Activated naive CD8-positive, alpha-beta T cell treated with anti-CD3 and anti-CD28 coated beads, Interleukin-2, amount 50 U/mL, for 24 hours (primary cell): ENCODE measurements at regions not wholly inside any gene's neighbourhood (a gene's known extent, or its start where the extent isn't known, plus 50 kb on each side); places are given as distances from the start of the nearest gene placed in this dataset.
"Not testable (repeated sequence)": the region's sequence is repeated elsewhere in the genome, so short reads cannot be mapped to it uniquely, and the experiment has no call there.

Experiments
- ATAC-seq: fragments of 150-1000 bp; cut with Tn5 transposase; one replicate; pipeline ENCODE4 v1.10.0; 2021
- DNase-seq: peaks from one replicate; pipeline ENCODE4 v3.0.0; 2021
- H3K27ac Mint-ChIP-seq: one replicate; pipeline ENCODE4 v1.8.0; 2021; ENCODE audit warnings: mild to moderate bottlenecking, mixed read lengths
- H3K27me3 Mint-ChIP-seq: one replicate; pipeline ENCODE4 v1.8.0; 2021; ENCODE audit warnings: mixed read lengths
- H3K36me3 Mint-ChIP-seq: one replicate; pipeline ENCODE4 v1.8.0; 2021; ENCODE audit warnings: low read depth, mixed read lengths
- H3K4me1 Mint-ChIP-seq: one replicate; pipeline ENCODE4 v1.8.0; 2021; ENCODE audit warnings: mixed read lengths
- H3K4me3 Mint-ChIP-seq: one replicate; pipeline ENCODE4 v1.8.0; 2021; ENCODE audit warnings: mild to moderate bottlenecking, moderate library complexity, mixed read lengths
- H3K9me3 Mint-ChIP-seq: one replicate; pipeline ENCODE4 v1.8.0; 2021; ENCODE audit warnings: mixed read lengths

DNA sequence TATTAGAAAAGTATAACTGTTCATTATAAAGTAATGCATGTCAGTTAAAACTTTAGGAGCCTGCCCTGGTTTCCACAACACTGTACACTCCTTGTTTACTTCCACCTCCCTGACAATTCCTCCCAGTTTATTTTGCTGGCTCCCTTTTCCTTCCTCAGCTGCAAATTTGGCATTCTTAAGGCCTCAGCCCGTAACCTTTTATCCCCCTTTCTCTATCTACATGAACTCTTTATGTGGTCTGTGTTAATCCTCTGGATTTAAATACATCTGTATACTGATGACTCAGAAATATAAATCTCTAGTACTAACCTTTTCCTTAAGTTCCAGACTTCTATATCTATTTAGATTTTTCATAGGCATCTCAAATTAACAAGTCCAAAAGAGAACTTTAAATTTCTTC, 143.6 kb downstream of the OTOL1 start:
- H3K36me3 Mint-ChIP-seq, result no peaks in the 10 kb centered on the region
- ATAC-seq (no peak), DNase-seq (no peak)
- no peak overlapping the region for H3K4me3 Mint-ChIP-seq
- no peaks in the 10 kb centered on the region for H3K4me1 Mint-ChIP-seq
- H3K27me3 Mint-ChIP-seq, result no peaks in the 10 kb centered on the region
- H3K27ac Mint-ChIP-seq, result no peak overlapping the region
- peaks cover 11% of the 10 kb centered on the region for H3K9me3 Mint-ChIP-seq

DNA sequence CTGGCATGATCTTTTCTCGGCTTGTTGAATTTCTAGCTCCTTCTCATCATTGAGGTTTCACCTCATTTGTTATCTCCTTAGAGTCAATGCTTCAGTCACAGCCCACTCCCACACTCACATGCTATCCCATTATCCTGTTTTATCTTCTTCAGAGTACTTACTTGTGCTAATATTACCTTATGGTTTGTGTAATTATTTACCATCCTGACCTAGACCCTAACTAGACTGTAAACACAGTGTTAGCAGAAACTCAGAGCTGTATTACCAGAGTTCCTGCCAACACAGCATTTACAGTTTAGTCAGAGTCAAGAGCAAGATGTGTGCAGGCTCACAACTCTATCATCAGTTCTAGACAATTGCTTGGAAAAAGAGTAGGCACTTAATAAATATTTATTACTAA, 144.7 kb downstream of the OTOL1 start:
- no peak for ATAC-seq
- Mint-ChIP-seq H3K27ac (no peak overlapping the region), H3K4me3 (no peak overlapping the region), H3K27me3 (no peaks in the 10 kb centered on the region), H3K36me3 (no peaks in the 10 kb centered on the region), H3K4me1 (no peaks in the 10 kb centered on the region), H3K9me3 (peaks cover 7% of the 10 kb centered on the region)
- DNase-seq, result no peak

DNA sequence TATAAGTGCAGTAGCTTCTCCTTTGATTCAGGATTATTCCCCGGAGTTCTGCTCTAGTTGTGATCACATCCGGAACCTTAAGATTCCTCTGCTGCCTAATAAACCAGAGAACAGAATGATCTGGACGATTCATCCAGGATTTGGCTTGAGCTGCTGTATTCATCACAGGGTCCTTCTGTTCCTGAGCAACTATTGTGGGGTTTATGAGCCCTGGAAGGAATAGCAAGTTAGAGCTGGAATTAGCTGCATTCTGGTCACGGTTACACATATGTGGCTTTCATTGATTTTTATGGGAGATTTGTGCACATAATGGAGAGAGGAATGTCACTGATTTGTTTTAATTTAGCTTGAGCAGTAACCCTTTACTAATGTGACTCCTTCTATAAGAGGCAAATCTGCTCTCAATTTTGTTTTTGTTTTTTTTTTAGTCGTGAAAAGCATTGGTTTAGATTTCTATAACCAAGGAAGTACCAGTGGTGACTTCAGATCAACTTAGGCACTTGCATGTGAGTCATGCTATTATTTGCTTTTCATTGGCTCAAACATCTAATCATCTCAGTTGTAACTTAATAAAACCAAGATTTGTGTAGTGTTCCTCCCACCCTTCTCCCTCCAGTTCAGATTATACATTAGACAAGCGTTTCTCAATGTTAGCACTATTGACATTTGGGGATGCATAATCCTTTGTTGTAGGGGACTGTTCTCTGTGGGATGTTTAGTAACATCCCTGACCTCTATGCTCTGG, 148.5 kb downstream of the OTOL1 start:
- H3K36me3 Mint-ChIP-seq, result no peaks in the 10 kb centered on the region
- no peak for ATAC-seq
- H3K9me3 Mint-ChIP-seq, result peaks cover 7% of the 10 kb centered on the region
- no peaks in the 10 kb centered on the region for H3K4me1 Mint-ChIP-seq
- no peak overlapping the region for H3K4me3 Mint-ChIP-seq
- no peak overlapping the region for H3K27ac Mint-ChIP-seq
- DNase-seq, result no peak
- no peaks in the 10 kb centered on the region for H3K27me3 Mint-ChIP-seq

DNA sequence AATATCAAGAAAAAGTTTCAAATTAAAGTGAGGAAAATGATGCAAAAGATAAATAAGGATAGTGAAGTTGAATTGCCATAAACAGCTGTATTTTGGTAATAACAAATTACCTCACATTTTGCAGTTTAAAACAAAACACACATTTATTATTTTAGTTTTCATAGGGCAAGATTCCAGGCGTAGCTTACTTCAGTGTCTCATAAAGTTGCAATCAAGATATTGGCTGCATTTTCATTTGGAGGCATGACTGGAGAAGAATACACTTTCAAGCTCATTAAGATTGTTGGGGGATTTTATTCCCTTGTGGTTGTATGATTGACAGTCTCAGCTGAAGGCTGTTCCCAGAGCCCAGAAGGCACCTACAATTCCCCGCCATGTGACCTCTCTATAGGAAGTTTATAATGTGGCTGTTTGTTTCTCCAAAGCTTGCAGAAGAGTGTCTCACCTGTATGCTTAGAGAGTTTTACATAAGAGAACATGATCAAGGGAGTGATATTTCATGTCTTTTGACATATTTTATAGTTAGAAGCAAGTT, 151.4 kb downstream of the OTOL1 start:
- ATAC-seq, result no peak
- no peak for DNase-seq
- Mint-ChIP-seq H3K36me3 (no peaks in the 10 kb centered on the region), H3K4me1 (no peaks in the 10 kb centered on the region), H3K27ac (no peak overlapping the region), H3K27me3 (no peaks in the 10 kb centered on the region), H3K4me3 (no peak overlapping the region), H3K9me3 (peaks cover 4% of the 10 kb centered on the region)

DNA sequence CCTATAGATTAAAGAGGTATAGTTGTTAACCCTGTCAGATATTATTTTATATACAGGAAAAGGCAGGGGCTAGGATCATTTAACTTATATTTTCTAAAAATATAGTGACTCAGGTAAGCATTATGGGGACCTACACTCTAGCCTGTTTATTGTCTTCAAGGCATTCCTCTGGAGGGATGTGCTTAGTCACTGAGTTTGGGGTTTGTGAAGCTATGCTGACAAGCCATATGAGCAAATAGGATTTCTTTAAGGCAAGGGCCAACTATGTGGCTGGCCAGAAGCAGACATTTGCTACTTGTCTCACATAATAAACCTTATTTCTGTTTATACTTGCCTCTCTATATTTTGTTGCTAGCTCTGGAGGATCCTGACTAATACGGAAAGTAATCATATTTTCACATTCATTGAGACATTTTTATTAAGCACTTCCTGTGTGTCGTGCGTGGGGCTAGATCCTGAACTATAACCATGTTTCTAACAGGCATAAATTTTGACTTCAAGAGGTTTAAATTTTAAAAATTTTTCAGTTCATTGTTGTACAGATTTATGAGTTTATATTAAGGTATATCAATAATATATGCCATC, 153.4 kb downstream of the OTOL1 start:
- Mint-ChIP-seq H3K9me3 (peaks cover 7% of the 10 kb centered on the region), H3K36me3 (no peaks in the 10 kb centered on the region), H3K27me3 (no peaks in the 10 kb centered on the region), H3K4me1 (no peaks in the 10 kb centered on the region), H3K4me3 (no peak overlapping the region), H3K27ac (no peak overlapping the region)
- DNase-seq (no peak), ATAC-seq (no peak)

DNA sequence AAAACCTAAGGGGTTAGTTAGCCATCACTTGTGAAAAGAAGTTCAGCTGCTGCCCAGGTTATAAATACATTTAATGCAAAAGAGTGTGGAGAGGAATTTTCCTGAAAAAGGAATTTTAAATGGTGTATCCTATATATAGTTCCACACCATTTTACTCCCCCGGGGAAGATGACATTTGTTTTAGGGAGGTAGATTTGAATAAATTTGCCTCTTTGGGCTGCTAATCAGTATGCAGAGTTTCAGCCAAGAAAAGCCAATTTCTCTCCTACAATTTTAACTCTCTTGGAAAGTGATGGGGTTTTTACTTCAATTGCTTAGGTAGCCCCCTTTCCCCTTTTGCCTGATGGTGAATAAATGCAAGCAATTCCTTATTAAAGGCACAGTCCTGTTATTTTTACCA, 161.2 kb downstream of the OTOL1 start:
- Mint-ChIP-seq H3K27ac (no peak overlapping the region), H3K36me3 (no peaks in the 10 kb centered on the region), H3K4me3 (no peak overlapping the region), H3K4me1 (no peaks in the 10 kb centered on the region), H3K9me3 (peaks cover 3% of the 10 kb centered on the region), H3K27me3 (no peaks in the 10 kb centered on the region)
- DNase-seq (no peak), ATAC-seq (no peak)

DNA sequence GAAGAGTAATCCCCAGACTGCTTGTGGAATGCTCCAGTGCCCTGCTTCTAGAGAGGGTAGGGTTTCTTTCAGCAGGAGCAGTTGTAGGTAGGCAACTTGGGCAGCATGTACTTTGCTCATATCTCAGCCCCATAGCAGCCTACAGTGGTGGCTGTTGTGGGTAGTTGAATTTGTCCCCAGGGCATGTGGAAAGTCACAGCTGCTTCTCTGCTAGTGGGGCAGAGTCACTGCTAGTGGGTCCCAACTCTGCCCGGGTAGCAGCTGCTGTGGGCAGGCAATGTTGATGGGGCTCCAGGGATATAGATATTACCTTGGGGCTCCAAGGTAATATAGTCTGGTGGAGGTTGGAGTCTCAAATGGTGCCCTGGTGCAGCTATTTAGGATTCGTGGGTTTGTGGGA, 174.5 kb downstream of the OTOL1 start:
- peaks cover 9% of the 10 kb centered on the region for H3K9me3 Mint-ChIP-seq
- ATAC-seq (no peak), DNase-seq (no peak)
- no peaks in the 10 kb centered on the region for H3K36me3 Mint-ChIP-seq
- H3K27me3 Mint-ChIP-seq, result no peaks in the 10 kb centered on the region
- H3K4me3 Mint-ChIP-seq, result no peak overlapping the region
- no peaks in the 10 kb centered on the region for H3K4me1 Mint-ChIP-seq
- H3K27ac Mint-ChIP-seq, result no peak overlapping the region

DNA sequence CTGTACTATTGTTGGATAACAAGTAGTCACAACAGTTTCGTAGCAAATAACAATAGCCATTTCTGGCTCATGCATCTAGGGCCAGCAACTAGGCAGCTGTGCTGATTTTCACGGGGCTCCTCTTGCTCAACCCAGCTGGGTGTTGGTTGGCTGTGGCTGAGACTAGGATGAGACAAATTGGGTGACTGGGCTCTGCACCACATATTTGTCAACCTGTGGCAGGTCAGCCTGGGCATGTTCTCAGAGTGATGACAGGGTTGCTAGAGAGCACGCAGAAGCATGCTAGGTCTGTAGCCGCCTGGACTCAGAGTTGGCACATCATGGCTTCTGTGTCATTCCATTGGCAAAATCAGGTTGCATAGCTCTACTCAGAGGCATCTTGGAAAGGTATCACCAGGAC, 175.9 kb downstream of the OTOL1 start:
- Mint-ChIP-seq H3K36me3 (no peaks in the 10 kb centered on the region), H3K9me3 (peaks cover 9% of the 10 kb centered on the region)
- ATAC-seq, result no peak

DNA sequence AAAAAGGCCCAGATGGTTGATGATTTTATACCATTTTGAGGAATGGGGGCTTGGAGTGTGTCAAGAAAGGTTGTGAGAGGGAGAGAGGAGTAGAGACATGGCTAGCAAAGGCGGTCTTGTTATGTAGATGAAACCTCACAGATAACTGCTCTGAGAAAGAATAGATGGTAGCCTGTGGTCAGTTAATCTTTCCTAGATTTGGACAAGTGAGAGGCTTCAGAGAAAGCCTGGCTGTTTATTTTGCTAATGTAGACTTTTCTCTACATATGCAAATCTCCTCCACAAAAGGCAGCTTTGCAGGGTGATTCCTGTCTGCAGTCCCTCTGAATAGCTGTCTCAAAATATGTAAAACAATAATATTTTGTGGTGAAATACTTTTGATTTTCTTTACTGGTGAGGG, 177.3 kb downstream of the OTOL1 start:
- H3K27me3 Mint-ChIP-seq, result no peaks in the 10 kb centered on the region
- peaks cover 9% of the 10 kb centered on the region for H3K9me3 Mint-ChIP-seq

More for the DNA sequence above, 175.9 kb downstream of the OTOL1 start:
- H3K4me3 Mint-ChIP-seq, result no peak overlapping the region
- H3K27ac Mint-ChIP-seq, result no peak overlapping the region
- no peak for DNase-seq
- no peaks in the 10 kb centered on the region for H3K4me1 Mint-ChIP-seq
- no peaks in the 10 kb centered on the region for H3K27me3 Mint-ChIP-seq

DNA sequence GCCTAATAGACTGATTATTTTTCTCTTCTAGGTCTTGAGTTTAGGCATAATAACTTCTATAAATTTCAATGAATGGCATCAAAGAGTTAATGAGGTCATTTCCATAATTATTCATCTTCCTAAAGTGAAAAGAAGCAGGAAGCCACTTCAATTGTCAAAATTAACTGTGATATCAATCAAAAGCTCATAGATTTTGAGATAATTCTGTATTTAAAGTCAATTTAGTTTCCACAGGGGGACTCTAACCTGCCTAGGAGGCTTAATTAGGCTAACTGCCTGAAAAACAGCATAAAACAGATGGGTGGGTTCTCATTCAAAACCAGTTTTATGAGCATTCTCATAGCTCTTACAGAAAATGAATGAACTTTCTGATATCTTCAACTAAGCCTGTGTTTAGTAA, 177.8 kb downstream of the OTOL1 start:
- H3K27ac Mint-ChIP-seq, result no peak overlapping the region

More for the DNA sequence above, 177.3 kb downstream of the OTOL1 start:
- Mint-ChIP-seq H3K4me1 (no peaks in the 10 kb centered on the region), H3K36me3 (no peaks in the 10 kb centered on the region), H3K27ac (no peak overlapping the region), H3K4me3 (no peak overlapping the region)
- no peak for ATAC-seq
- DNase-seq, result no peak

DNA sequence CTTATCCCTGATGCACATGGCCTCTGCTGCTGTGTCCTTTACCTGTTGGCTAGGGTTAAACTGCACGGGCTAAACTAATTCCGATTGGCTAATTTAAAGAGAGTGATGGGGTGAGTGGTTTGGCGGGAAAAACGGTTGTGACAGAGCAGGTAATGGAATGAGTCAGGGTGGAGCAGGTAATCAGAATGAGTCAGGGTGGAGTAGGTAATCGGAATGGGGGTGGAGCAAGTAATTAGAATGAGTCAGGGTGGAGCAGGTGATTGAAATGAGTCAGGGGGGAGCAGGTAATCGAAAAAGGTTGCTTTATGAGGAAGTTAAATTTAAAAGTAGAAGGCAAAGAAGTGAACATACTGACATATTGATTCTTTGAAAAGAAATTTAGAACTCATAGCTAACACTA, 185.2 kb downstream of the OTOL1 start:
- H3K4me3 Mint-ChIP-seq, H3K4me1 Mint-ChIP-seq, DNase-seq: not testable (repeated sequence)

More for the DNA sequence above, 177.8 kb downstream of the OTOL1 start:
- no peaks in the 10 kb centered on the region for H3K36me3 Mint-ChIP-seq
- no peak overlapping the region for H3K4me3 Mint-ChIP-seq
- no peak for DNase-seq
- H3K27me3 Mint-ChIP-seq, result no peaks in the 10 kb centered on the region
- no peaks in the 10 kb centered on the region for H3K4me1 Mint-ChIP-seq
- ATAC-seq, result no peak
- peaks cover 9% of the 10 kb centered on the region for H3K9me3 Mint-ChIP-seq

DNA sequence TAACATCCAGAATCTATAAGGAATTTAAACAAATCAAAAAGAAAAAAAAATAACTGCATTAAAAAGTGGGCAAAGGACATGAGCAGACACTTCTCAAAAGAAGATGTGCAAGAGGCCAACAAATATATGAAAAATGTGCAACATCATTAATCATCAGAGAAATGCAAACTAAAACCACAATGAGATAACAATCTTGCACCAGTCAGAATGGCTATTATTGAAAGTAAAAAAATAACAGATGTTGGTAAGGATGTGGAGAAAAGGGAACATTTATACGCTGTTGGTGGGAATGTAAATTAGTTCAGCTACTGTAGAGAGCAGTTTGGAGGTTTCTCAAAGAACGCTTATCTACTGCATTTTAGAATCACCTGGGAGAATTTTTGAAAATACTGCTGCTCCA, 186.1 kb downstream of the OTOL1 start:
- Mint-ChIP-seq H3K9me3 (peaks cover 4% of the 10 kb centered on the region), H3K27me3 (no peaks in the 10 kb centered on the region), H3K27ac (no peak overlapping the region), H3K36me3 (no peaks in the 10 kb centered on the region), H3K4me3 (no peak overlapping the region), H3K4me1 (no peaks in the 10 kb centered on the region)
- DNase-seq, result no peak
- no peak for ATAC-seq

More for the DNA sequence above, 185.2 kb downstream of the OTOL1 start:
- H3K36me3 Mint-ChIP-seq, H3K27ac Mint-ChIP-seq, ATAC-seq, H3K9me3 Mint-ChIP-seq, H3K27me3 Mint-ChIP-seq: not testable (repeated sequence)

DNA sequence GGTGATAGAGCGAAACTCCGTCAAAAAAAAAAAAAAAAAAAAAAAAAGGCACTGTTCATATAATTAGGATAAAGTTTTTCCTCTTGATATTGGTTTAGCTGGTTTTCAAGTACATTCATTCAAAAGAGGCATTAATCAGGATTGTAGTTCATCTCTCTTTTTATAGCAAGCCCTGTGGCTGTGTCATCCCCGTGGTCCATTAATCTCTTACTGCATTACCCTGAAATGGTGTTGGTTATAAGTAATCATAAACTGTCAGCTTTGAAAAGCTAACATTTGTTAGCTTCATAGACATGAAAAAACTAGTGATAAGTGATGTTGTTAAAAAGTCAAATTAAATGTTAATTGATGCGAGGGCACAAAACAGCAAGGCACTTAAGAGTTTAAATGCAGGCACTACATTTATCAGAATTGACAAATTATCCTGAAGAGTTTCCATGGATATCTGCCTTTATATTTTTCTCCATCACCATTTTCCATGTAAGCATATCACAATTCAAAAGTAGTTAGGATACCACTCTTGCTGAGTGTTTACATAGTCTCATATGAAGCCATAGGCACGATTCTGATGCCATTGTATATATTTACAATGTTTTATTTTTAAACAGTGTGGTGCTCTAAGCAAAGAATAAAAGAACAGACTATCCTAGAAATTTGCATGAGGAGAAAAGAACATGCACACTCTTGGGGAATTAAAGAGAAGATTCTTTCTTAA, 193.1 kb downstream of the OTOL1 start:
- DNase-seq (no peak), ATAC-seq (no peak)
- Mint-ChIP-seq H3K4me3 (no peak overlapping the region), H3K27me3 (no peaks in the 10 kb centered on the region), H3K4me1 (no peaks in the 10 kb centered on the region), H3K36me3 (no peaks in the 10 kb centered on the region), H3K27ac (no peak overlapping the region), H3K9me3 (peaks cover 3% of the 10 kb centered on the region)

DNA sequence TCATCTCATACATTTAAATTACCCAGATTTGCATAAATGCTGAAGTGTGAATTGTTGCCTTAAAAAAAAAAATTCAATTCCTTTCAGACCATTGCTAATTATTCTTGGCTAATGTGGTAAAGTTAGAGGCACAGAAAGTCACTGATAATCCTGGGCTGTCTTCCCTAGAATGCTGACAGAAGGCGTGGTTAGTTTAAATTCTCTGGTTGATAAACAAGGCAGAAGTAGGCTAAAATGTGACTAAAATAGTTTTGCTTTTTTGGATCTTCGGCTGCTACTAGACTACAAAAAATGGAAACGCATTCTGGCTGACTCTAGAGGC, 193.7 kb downstream of the OTOL1 start:
- ATAC-seq (no peak), DNase-seq (no peak)

DNA sequence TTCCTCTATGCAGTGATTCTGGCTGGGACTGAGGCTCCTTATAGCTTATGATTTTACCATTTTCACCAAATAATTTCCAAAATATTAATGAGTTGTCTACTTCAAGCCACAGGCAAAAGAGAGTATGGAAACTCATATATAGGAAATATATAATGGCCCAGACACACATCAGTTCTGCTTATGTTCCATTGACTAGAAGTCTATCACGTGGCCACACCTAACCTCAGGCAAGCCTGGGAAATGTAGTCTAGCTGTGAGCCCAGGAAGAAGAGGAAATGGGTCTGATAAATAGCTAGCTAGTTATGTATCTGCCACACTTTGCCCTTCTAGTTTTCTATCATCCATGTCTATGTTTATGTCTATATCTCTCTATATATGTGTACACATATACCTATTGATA, 195.1 kb downstream of the OTOL1 start:
- no peak for DNase-seq
- no peak for ATAC-seq
- Mint-ChIP-seq H3K36me3 (no peaks in the 10 kb centered on the region), H3K4me3 (no peak overlapping the region), H3K4me1 (no peaks in the 10 kb centered on the region), H3K9me3 (peaks cover 3% of the 10 kb centered on the region), H3K27me3 (no peaks in the 10 kb centered on the region), H3K27ac (no peak overlapping the region)

More for the DNA sequence above, 193.7 kb downstream of the OTOL1 start:
- no peaks in the 10 kb centered on the region for H3K27me3 Mint-ChIP-seq
- H3K4me1 Mint-ChIP-seq, result no peaks in the 10 kb centered on the region
- no peaks in the 10 kb centered on the region for H3K36me3 Mint-ChIP-seq
- H3K4me3 Mint-ChIP-seq, result no peak overlapping the region
- no peak overlapping the region for H3K27ac Mint-ChIP-seq
- H3K9me3 Mint-ChIP-seq, result peaks cover 3% of the 10 kb centered on the region
